ENCODE measurements at regions not wholly inside any gene's neighbourhood (a gene's known extent, or its start where the extent isn't known, plus 50 kb on each side); places are given as distances from the start of the nearest gene placed in this dataset.

- Histone ChIP-seq H3K4me1 (ENCODE audit: control insufficient read depth, insufficient read depth, low read length) (no peaks in the 10 kb centered on the region), H3K27ac (ENCODE audit: low read length) (no peak overlapping the region), H3K4me3 (ENCODE audit: low read length) (no peak overlapping the region), H3K27me3 (ENCODE audit: control insufficient read depth, insufficient read depth, low read length) (no peaks in the 10 kb centered on the region), H3K36me3 (ENCODE audit: control insufficient read depth, insufficient read depth, low read length) (no peaks in the 10 kb centered on the region), H3K9me3 (ENCODE audit: control insufficient read depth, insufficient read depth, low read length) (no peaks in the 10 kb centered on the region)
- no peaks in the 10 kb centered on the region for H3K27me3 Mint-ChIP-seq (ENCODE audit: low read depth in 2 of 2)
- H3K36me3 Mint-ChIP-seq, result no peaks in the 10 kb centered on the region
- WGBS (ENCODE audit: insufficient coverage), result 84% methylated on average over 5 of the region's 5 CpGs
- no peak for TF ChIP-seq CTCF (IDR thresholded peaks at IDR 0.05)
- no peak for DNase-seq
- ATAC-seq, result no peak
- H3K4me1 Mint-ChIP-seq, result no peaks in the 10 kb centered on the region
- no peak overlapping the region for H3K27ac Mint-ChIP-seq
- H3K4me3 Mint-ChIP-seq, result no peak overlapping the region
- H3K9me3 Mint-ChIP-seq, result peaks cover 3 to 10% of the 10 kb centered on the region in 2 donors
- intact Hi-C loops (cut with micrococcal nuclease), result no loop called here
Measured at GRCh38 chr16:64724339-64724738, 397.5 kb downstream of the CDH11 start.

GRCh38 chr16:64718486-64718885 is 403.4 kb downstream of the CDH11 start:
- H3K36me3 ChIP-seq (ENCODE audit: control insufficient read depth, insufficient read depth, low read length), result no peaks in the 10 kb centered on the region
- H3K27me3 ChIP-seq (ENCODE audit: control insufficient read depth, insufficient read depth, low read length), result no peaks in the 10 kb centered on the region
- H3K36me3 Mint-ChIP-seq, result peaks cover 8% of the 10 kb centered on the region
- TF ChIP-seq CTCF (IDR thresholded peaks at IDR 0.05), result no peak
- no peaks in the 10 kb centered on the region for H3K4me1 ChIP-seq (ENCODE audit: control insufficient read depth, insufficient read depth, low read length)
- H3K4me3 ChIP-seq (ENCODE audit: low read length), result no peak overlapping the region
- DNase-seq, result no peak
- no peak overlapping the region for H3K27ac Mint-ChIP-seq
- H3K9me3 ChIP-seq (ENCODE audit: control insufficient read depth, insufficient read depth, low read length), result peaks cover 4% of the 10 kb centered on the region
- peaks cover 5 to 11% of the 10 kb centered on the region in 2 donors for H3K9me3 Mint-ChIP-seq
- no peak overlapping the region for H3K4me3 Mint-ChIP-seq
- whole genome bisulfite sequencing (ENCODE audit: insufficient coverage), result 85% methylated on average over 7 of the region's 7 CpGs
- H3K27ac ChIP-seq (ENCODE audit: low read length), result no peak overlapping the region
- ATAC-seq, result no peak
- H3K27me3 Mint-ChIP-seq (ENCODE audit: low read depth in 2 of 2), result no peaks in the 10 kb centered on the region
- intact Hi-C loops (cut with micrococcal nuclease), result no loop called here
- no peaks in the 10 kb centered on the region for H3K4me1 Mint-ChIP-seq

- TF ChIP-seq CTCF (IDR thresholded peaks at IDR 0.05), result no peak
- Mint-ChIP-seq H3K4me1 (no peaks in the 10 kb centered on the region), H3K36me3 (peaks cover 8% of the 10 kb centered on the region), H3K27me3 (ENCODE audit: low read depth in 2 of 2) (no peaks in the 10 kb centered on the region), H3K27ac (no peak overlapping the region), H3K4me3 (no peak overlapping the region), H3K9me3 (peaks cover 4 to 11% of the 10 kb centered on the region in 2 donors)
- WGBS (ENCODE audit: insufficient coverage), result 86% methylated on average over 2 of the region's 3 CpGs
- DNase-seq (no peak), ATAC-seq (no peak)
- H3K27ac ChIP-seq (ENCODE audit: low read length), result no peak overlapping the region
- no peak overlapping the region for H3K4me3 ChIP-seq (ENCODE audit: low read length)
- no peaks in the 10 kb centered on the region for H3K4me1 ChIP-seq (ENCODE audit: control insufficient read depth, insufficient read depth, low read length)
- intact Hi-C loops (cut with micrococcal nuclease), result no loop called here
- no peaks in the 10 kb centered on the region for H3K36me3 ChIP-seq (ENCODE audit: control insufficient read depth, insufficient read depth, low read length)
- H3K27me3 ChIP-seq (ENCODE audit: control insufficient read depth, insufficient read depth, low read length), result no peaks in the 10 kb centered on the region
- peaks cover 4% of the 10 kb centered on the region for H3K9me3 ChIP-seq (ENCODE audit: control insufficient read depth, insufficient read depth, low read length)
Measured at GRCh38 chr16:64717871-64718270, 404.0 kb downstream of the CDH11 start.

GRCh38 chr16:64715624-64716023 is 406.2 kb downstream of the CDH11 start:
- no peaks in the 10 kb centered on the region for H3K36me3 ChIP-seq (ENCODE audit: control insufficient read depth, insufficient read depth, low read length)
- DNase-seq, result no peak
- no peaks in the 10 kb centered on the region for H3K27me3 ChIP-seq (ENCODE audit: control insufficient read depth, insufficient read depth, low read length)
- no peaks in the 10 kb centered on the region for H3K4me1 ChIP-seq (ENCODE audit: control insufficient read depth, insufficient read depth, low read length)
- Mint-ChIP-seq H3K27me3 (ENCODE audit: low read depth in 2 of 2) (no peaks in the 10 kb centered on the region), H3K4me1 (no peaks in the 10 kb centered on the region), H3K9me3 (peaks cover 8 to 14% of the 10 kb centered on the region in 2 donors), H3K4me3 (no peak overlapping the region), H3K27ac (no peak overlapping the region), H3K36me3 (peaks cover 8% of the 10 kb centered on the region)
- no peak for ATAC-seq
- no peak for TF ChIP-seq CTCF (IDR thresholded peaks at IDR 0.05)
- 96% methylated on average over 2 of the region's 2 CpGs for WGBS (ENCODE audit: insufficient coverage)
- no peak overlapping the region for H3K27ac ChIP-seq (ENCODE audit: low read length)
- H3K4me3 ChIP-seq (ENCODE audit: low read length), result no peak overlapping the region
- peaks cover 4% of the 10 kb centered on the region for H3K9me3 ChIP-seq (ENCODE audit: control insufficient read depth, insufficient read depth, low read length)
- intact Hi-C loops (cut with micrococcal nuclease), result no loop called here

Measured in natural killer cell (primary cell).